Smooth muscle cell (in vitro differentiated cells): ENCODE measurements at regions not wholly inside any gene's neighbourhood (a gene's known extent, or its start where the extent isn't known, plus 50 kb on each side); places are given as distances from the start of the nearest gene placed in this dataset.

ENCODE experiments used
- DNase-seq: peaks from one replicate; lab custom pipeline; 2025; ENCODE audit not compliant: unreplicated experiment; lab: John Stamatoyannopoulos, UW
- H2AFZ ChIP-seq: fragments of 200-600 bp; sonication (generic); 2 replicates; pipeline ENCODE4 v1.6.0; 2016; ENCODE audit warnings: antibody characterized with exemption, low read depth, mild to moderate bottlenecking
- H3F3A ChIP-seq: fragments of 200-600 bp; sonication (generic); 2 replicates; pipeline ENCODE4 v1.6.0; 2017; ENCODE audit warnings: antibody characterized with exemption, low read depth
- H3K27ac ChIP-seq: fragments of 200-600 bp; sonication (generic); 2 replicates; pipeline ENCODE4 v1.5.1; 2016; ENCODE audit warnings: low read depth, mild to moderate bottlenecking
- H3K27me3 ChIP-seq: fragments of 200-600 bp; sonication (generic); 2 replicates; pipeline ENCODE4 v1.6.1; 2016; ENCODE audit warnings: low read depth, mild to moderate bottlenecking
- H3K36me3 ChIP-seq: fragments of 200-600 bp; sonication (generic); 2 replicates; pipeline ENCODE4 v1.5.1; 2016; ENCODE audit warnings: low read depth
- H3K4me1 ChIP-seq: fragments of 200-600 bp; sonication (generic); 2 replicates; pipeline ENCODE4 v1.5.1; 2016; ENCODE audit warnings: low read depth
- H3K4me2 ChIP-seq: fragments of 200-600 bp; sonication (generic); 2 replicates; pipeline ENCODE4 v1.6.0; 2016; ENCODE audit warnings: mild to moderate bottlenecking
- H3K4me3 ChIP-seq: fragments of 200-600 bp; sonication (generic); 2 replicates; pipeline ENCODE4 v1.5.1; 2016; ENCODE audit warnings: mild to moderate bottlenecking
- H3K79me2 ChIP-seq: fragments of 200-600 bp; sonication (generic); 2 replicates; pipeline ENCODE4 v1.6.0; 2016; ENCODE audit warnings: low read depth, mild to moderate bottlenecking
- H3K9ac ChIP-seq: fragments of 200-600 bp; sonication (generic); 2 replicates; pipeline ENCODE4 v1.6.0; 2016; ENCODE audit warnings: low read depth
- H3K9me3 ChIP-seq: fragments of 200-600 bp; sonication (generic); replicated peaks from 2 replicates; pipeline ENCODE4 v1.5.1; 2016; ENCODE audit warnings: low read depth
- H4K20me1 ChIP-seq: fragments of 200-600 bp; sonication (generic); 2 replicates; pipeline ENCODE4 v1.6.0; 2016; ENCODE audit warnings: low read depth
- WGBS: methylation state at CpG from one replicate; pipeline ENCODE4 v1.1.7; 2016; ENCODE audit warnings: low lambda C conversion rate; 5-methylcytosine and 5-hydroxymethylcytosine counted together
- TF ChIP-seq, protein P1 (sequence below): fragments of 200-600 bp; sonication (generic); IDR thresholded peaks from 2 replicates; pipeline ENCODE4 v1.5.1; 2017; ENCODE audit warnings: borderline replicate concordance, mild to moderate bottlenecking, antibody characterized with exemption; ENCODE audit not compliant: insufficient read depth, poor library complexity, severe bottlenecking

DNA sequence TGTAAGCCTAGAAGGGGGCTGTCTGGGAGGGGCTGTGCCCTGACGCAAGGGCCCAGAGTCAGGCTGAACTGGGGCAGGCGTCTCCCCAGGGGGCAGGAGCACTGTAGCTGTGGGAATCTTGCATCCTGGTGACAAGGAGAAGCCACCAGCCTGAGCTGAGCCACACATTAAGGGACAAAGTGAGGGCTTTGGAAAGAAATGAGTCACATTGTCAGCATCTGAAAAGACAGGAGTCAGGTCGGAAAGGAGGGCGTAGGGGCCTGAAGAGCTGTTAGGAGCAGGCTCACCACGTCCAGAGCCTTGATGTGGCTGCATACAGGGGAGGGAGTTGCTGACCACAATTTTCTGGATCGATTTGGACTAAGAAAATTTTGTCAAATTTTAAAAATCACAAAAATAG is 298.6 kb downstream of the CYP26B1 start:
- Histone ChIP-seq H3F3A (no peaks in the 10 kb centered on the region), H2AFZ (no peak overlapping the region), H3K79me2 (no peaks in the 10 kb centered on the region), H3K4me3 (no peak overlapping the region), H3K4me1 (no peaks in the 10 kb centered on the region), H4K20me1 (no peaks in the 10 kb centered on the region), H3K9ac (no peak overlapping the region), H3K4me2 (no peak overlapping the region), H3K36me3 (no peaks in the 10 kb centered on the region), H3K27me3 (no peaks in the 10 kb centered on the region), H3K27ac (no peak overlapping the region), H3K9me3 (no peaks in the 10 kb centered on the region)
- no peak for DNase-seq
- 67% methylated on average over 6 of the region's 6 CpGs for WGBS
- TF ChIP-seq, protein P1, sequence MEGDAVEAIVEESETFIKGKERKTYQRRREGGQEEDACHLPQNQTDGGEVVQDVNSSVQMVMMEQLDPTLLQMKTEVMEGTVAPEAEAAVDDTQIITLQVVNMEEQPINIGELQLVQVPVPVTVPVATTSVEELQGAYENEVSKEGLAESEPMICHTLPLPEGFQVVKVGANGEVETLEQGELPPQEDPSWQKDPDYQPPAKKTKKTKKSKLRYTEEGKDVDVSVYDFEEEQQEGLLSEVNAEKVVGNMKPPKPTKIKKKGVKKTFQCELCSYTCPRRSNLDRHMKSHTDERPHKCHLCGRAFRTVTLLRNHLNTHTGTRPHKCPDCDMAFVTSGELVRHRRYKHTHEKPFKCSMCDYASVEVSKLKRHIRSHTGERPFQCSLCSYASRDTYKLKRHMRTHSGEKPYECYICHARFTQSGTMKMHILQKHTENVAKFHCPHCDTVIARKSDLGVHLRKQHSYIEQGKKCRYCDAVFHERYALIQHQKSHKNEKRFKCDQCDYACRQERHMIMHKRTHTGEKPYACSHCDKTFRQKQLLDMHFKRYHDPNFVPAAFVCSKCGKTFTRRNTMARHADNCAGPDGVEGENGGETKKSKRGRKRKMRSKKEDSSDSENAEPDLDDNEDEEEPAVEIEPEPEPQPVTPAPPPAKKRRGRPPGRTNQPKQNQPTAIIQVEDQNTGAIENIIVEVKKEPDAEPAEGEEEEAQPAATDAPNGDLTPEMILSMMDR, result no peak

GRCh38 chr2:71846669-71847291 is 300.9 kb downstream of the CYP26B1 start:
- Histone ChIP-seq H3K27me3 (no peaks in the 10 kb centered on the region), H3K4me1 (no peaks in the 10 kb centered on the region), H3K9me3 (no peaks in the 10 kb centered on the region), H3K79me2 (no peaks in the 10 kb centered on the region), H2AFZ (no peak overlapping the region), H3K36me3 (no peaks in the 10 kb centered on the region), H4K20me1 (no peaks in the 10 kb centered on the region), H3F3A (no peaks in the 10 kb centered on the region), H3K4me2 (no peak overlapping the region), H3K27ac (no peak overlapping the region), H3K4me3 (no peak overlapping the region), H3K9ac (no peak overlapping the region)
- TF ChIP-seq, protein P1, result no peak
- no peak for DNase-seq
- WGBS, result 78% methylated on average over 3 of the region's 3 CpGs

- H4K20me1 ChIP-seq, result no peaks in the 10 kb centered on the region
- no peaks in the 10 kb centered on the region for H3K9me3 ChIP-seq
- H3K9ac ChIP-seq, result no peak overlapping the region
- H3K4me2 ChIP-seq, result no peak overlapping the region
- peaks cover 2% of the 10 kb centered on the region for H3K27me3 ChIP-seq
- no peaks in the 10 kb centered on the region for H3F3A ChIP-seq
- no peak overlapping the region for H2AFZ ChIP-seq
- no peak for DNase-seq
- no peak overlapping the region for H3K27ac ChIP-seq
- no peaks in the 10 kb centered on the region for H3K79me2 ChIP-seq
- TF ChIP-seq, protein P1, result no peak
- H3K36me3 ChIP-seq, result no peaks in the 10 kb centered on the region
- no peaks in the 10 kb centered on the region for H3K4me1 ChIP-seq
- no peak overlapping the region for H3K4me3 ChIP-seq
- WGBS, result 96% methylated on average over 2 of the region's 2 CpGs
Measured at GRCh38 chr2:71846072-71846471, 301.6 kb downstream of the CYP26B1 start.

- Histone ChIP-seq H3K4me1 (no peaks in the 10 kb centered on the region), H3K9me3 (no peaks in the 10 kb centered on the region), H3K36me3 (no peaks in the 10 kb centered on the region), H3F3A (no peaks in the 10 kb centered on the region), H3K9ac (no peak overlapping the region), H3K27ac (no peak overlapping the region), H3K27me3 (peaks cover 3% of the 10 kb centered on the region), H3K79me2 (no peaks in the 10 kb centered on the region), H3K4me3 (no peak overlapping the region), H2AFZ (no peak overlapping the region), H4K20me1 (no peaks in the 10 kb centered on the region), H3K4me2 (no peak overlapping the region)
- TF ChIP-seq, protein P1, result no peak
- DNase-seq, result no peak
- WGBS, result 88% methylated on average over 4 of the region's 4 CpGs
Measured at GRCh38 chr2:71844967-71845366, 302.7 kb downstream of the CYP26B1 start.
